HG03280 (cell line): ENCODE measurements at regions not wholly inside any gene's neighbourhood (a gene's known extent, or its start where the extent isn't known, plus 50 kb on each side); places are given as distances from the start of the nearest gene placed in this dataset.

Experiments used
- ATAC-seq: cut with Tn5 transposase; IDR thresholded peaks from one replicate; pipeline ENCODE4 v1.9.1; 2021; ENCODE audit warnings: mild to moderate bottlenecking, moderate library complexity; ENCODE audit not compliant: unreplicated experiment

DNA sequence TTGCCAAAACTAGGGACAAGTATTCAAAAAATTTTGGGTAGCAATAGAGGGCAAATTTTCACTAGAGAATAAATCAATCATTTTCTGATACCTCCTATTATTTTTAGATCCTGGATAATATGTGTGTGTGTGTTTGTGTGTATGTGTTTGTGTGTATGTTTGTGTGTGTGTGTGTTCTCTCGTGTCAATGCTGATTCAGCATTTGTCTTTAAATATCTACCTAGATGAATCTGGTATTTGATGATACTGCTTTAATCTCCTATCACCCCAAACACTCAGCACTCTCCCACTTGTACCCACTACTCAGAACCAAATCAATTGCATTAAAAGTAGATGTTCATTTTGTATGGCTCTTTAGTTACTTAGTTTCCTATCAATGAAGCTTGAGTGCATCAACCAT, 101.3 kb upstream of the NPFFR2 start:
- ATAC-seq: no peak

DNA sequence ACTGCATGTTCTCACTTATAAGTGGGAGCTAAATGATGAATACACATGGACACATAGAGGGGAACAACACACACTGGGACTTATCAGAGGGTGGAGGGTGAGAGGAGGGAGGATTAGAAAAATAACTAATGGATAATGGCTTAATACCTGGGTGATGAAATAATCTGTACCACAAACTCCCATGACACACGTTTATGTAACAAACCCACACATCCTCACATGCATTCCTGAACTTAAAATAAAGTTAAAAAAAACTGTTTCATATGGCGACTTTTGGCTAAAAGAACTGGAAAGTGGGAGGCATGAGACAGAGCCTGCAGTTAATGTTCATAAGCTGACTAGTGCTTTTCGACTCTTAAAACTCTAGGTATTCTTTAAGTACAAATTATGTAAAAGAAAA, 98.9 kb upstream of the NPFFR2 start:
- ATAC-seq: no peak

DNA sequence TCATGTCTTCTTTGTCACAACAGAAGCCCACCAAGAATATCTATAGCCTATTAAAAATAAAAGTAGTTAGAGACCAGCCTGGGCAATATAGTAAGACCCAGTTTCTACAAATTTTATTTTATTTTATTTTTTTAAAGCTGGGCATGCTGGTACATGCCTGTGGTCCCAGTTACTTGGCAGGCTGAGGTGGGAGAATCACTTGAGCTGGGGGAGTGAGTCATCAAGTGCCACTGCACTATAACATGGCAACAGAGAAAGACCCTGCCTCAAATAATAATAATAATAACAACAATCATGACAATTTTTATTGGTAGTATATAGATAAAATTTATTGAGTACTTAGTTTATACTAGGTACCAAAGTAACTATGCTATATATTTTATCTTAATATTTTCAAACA, 93.0 kb upstream of the NPFFR2 start:
- no peak for ATAC-seq

DNA sequence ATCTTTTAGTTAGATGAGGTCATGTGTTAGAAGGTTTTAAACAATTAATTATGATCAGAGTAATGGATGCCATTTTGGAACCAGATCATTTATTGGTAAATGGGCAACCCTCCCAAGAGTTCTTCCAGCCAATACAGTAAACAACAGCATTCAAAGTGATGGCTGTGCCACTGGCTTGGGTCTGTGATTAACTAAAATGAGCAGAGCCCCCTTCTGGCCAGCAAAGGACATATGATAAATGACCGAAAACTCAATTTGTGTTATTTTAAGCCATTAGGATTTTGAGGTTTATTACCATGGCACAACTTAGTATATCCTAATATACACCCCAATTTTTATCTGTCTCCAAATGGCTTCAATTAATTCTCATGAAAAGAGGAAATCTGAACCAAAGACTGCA, 90.8 kb upstream of the NPFFR2 start:
- ATAC-seq: no peak

DNA sequence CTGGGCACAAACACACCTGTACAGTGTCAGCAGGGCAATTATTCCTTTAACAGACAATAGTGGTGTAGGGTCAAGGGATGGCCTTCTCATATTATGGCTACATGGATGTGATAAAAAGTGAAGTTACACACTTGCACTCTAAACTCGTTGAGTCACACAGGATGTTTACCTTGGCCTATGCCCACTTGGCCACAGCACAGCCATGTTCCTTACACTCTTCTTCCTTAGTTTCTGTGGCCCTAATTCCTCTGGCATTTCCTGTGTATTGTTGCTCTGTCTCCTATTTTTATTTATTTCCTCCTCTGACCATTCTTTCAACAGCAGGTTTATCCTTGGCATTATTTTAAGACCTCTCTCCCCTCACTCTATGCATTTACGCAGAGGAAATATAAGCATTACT, 86.8 kb upstream of the NPFFR2 start:
- no peak for ATAC-seq

DNA sequence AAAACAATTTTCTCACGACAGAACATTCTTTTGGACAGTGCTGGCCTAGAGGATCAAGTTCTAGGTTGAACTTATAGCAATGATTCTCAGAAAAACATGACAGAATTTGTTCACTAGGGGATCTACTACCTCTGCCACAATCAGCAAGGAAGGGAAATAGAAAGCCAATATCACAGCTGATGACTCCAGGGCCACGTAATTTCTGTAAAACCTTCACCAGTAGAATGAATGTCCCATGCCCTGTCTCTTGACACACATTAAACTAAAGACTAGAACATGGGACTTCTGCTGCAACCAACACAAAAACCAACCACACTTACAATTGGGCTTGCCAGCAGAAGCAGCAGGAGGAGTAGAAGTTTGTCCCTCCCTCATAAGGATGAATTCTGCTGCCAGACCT, 86.0 kb upstream of the NPFFR2 start:
- no peak for ATAC-seq

DNA sequence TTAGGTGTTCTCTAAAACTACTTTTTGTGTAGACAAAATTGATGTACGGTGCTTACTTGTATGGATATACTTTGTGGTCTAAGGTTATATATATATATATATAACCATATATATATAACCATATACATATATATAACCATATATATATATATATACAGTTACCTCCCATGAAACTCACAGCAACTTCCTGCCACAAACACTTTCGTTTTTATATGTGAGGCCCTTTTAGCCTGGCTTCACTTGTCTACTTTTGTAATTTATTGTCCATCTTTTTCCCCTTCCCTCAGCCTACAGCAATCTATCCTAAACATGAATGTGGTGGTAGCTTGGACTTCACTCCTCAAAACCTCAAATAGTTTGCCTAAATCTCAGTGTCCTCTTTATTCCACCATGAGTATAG, 72.8 kb upstream of the NPFFR2 start:
- no peak for ATAC-seq

DNA sequence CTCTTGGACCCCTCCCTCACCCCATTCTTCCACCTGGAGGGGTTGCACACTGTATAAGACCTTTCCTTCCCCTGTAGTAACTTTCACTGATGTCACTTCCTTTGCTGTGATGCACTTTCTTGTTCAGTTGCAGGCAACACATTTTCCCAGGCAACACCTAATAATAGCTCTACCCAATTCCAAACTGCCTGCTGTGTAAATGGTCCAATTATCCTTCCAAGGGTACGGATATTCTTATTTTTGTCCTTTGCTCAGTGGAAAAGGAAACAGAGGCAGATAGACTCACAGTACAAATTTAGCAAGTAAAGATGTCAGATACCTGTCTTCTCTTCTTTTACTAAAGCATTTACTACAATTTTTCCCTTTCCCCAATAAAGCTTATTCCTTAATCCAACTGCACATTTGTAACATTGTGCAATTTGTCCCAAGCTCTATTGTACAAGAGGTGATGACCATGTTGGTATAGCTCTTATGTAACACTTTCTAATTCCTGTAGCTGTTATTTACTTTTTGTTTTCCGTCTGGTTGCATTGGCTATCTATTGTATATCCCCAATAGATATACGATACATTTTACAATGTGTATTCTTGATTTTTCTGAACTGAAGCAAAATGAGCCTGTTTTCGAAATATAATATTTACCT, 69.1 kb upstream of the NPFFR2 start:
- ATAC-seq: no peak

DNA sequence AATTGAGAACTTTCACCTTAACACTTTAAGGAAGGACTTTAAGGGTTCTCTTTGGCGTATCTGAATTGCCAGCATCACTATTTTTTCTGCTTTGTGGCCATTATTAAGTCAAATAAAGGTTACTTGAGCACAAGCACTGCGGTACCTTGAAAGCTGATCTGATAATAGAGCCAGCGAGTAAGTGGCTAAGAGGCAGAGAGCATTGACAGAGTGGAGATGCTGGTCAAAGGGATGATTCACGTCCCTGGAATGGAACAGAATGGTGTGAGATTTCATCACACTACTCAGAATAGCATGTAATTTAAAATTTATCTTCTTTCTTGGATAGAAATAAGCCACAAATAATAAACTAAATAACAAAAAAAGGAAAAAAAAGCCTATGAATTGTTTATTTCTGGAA, 57.1 kb upstream of the NPFFR2 start:
- ATAC-seq: no peak

DNA sequence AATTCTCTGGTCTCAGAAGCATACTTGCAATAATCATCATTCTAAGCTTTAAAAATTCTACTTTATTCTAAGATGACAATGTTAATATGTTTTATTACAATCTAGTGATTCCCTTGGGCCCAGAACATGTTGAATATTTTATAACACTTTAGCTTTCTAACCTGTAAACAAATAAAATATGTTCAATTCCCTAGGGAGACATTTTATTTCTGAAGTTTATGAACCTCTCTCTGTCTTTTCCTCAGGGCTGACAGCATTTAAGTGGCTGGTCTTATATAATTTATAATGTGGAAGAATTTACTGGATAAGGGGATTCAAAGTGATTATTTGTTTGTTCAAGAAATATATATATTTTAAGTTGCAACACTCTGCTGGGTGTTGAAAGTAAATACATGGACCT, 55.3 kb upstream of the NPFFR2 start:
- no peak for ATAC-seq

DNA sequence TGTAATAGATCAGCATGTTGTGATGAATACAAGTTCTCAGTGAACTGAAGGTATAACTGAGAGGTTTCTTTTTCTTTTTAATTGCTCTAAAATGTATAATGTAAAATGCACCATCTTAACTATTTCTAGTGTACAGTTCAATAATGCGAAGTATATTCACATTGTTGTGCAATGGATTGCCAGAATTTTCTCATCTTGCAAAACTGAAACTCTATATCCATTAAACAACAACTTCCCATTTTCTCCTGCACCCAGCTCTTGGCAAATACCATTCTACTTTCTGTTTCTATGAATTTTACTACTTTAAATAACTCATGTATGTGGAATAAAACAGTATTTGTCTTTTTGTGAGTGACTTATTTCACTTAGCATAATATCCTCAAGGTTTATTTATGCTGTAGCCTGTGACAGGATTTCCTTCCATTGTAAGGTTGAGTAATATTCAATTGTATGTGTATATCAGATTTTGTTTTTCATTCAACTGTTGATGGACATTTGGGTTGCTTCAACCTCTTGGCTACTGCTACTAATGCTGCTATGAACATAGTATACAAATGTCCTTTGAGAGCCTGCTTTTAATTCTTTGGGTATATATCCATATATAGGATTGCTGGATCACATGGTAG, 53.5 kb upstream of the NPFFR2 start:
- no peak for ATAC-seq

DNA sequence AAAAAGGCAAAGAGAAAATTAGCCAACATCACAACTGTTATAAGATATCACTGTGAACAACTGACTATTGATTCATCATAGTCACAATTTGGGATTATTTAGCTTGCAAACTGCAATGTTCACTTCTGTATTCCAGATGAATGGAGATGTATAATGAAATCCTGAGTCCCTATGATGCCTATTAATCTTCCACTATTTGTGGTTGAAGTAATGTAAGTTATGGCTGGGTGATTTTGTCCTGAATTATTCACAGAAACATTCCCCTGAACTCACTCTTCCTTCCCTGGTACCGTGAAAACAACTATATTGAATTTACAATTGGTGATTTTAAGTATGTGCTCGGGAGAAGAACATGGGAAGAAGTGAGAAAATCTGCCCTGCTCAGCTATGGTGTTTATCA, 50.8 kb upstream of the NPFFR2 start:
- ATAC-seq: no peak
